GM18526 (cell line): ENCODE measurements at regions not wholly inside any gene's neighbourhood (a gene's known extent, or its start where the extent isn't known, plus 50 kb on each side); places are given as distances from the start of the nearest gene placed in this dataset.

Source experiments
- POLR2A ChIP-seq: IDR thresholded peaks from 3 replicates; pipeline ENCODE4 v1.6.1; 2011; ENCODE audit not compliant: insufficient read length; ENCODE audit errors: extremely low read depth

DNA sequence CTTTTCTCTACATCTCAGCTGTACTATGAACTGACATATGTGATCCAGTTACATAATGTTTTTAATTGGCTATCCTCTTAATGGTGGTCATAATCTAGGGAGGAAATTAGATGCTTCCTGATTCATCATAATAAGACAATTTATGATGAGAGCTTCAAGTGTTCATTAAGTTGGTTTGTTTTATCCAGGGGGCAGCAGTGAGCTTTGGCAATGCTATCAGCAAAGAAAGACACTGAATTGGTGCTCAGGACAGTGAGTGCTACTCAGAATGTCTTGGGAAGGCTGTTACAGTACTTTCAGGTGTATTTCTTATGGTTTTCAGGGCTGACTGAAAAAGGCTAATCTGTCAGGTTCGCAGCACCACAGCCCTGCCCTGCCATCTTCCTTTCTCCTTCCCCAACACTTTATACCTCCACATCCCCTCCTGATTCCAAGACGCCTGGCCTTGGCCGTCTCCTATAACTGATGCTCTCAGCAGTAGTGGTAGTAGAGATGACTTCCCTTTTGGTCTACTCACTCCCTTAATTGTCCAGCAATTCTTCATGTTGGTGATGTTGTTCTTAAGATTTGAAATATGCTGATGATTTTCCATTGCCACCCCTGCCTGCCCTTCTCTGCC, 67.0 kb upstream of the TNFAIP3 start:
- no peak for TF ChIP-seq POLR2A

DNA sequence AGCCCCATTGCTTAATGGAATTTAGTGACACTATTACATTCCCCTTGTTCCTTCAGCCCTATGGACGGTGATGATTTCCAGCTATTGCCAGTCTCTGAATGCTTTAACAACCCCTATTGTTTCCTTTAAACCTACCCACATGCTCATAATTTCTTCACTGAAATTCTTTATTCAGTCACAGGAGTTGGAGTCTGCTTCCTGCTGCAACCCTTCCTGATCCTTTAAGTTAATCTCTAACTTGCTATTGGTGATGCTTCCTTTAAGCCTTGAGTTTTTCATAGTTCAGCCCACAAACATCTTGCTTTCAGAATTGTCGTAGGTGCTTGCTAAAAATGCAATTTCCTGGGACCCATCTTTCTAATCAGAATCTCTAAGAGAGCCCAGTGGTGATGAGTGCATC, 66.3 kb upstream of the TNFAIP3 start:
- TF ChIP-seq POLR2A: no peak

DNA sequence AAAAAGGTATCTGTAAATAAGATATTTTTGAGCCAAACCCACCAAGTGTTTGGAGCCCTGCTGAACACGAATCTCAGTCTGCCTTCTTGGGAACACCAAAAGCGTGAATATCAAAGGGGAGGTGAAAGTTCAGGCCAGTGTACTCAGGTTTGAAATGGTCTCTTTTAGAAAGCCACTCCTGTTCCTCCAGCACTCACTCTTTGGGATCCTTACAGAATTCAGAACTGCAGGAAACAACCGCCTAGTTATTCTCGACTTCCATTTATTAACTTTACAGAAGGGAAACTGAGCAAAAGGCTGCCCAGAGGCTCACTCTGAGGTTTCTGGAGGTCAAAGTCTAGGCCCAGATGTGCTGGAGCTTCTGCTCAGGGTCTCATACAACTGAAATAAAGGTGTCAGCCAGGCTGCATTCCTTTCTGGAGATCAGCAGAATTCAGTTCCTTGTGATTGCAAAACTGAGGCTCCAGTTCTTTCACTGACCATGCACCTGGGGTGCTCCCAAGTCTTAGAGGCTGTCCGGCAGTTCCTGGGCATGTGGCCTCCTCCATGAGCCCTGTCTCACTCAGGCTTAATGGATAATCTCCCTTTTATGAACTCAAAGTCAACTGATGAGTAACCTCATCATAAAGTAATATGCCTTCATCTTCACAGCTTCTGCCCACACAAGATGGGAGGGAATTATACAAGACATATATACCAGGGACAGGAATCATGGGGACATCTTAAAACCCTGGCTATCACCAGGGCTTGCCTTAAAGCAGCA, 65.5 kb upstream of the TNFAIP3 start:
- no peak for TF ChIP-seq POLR2A

DNA sequence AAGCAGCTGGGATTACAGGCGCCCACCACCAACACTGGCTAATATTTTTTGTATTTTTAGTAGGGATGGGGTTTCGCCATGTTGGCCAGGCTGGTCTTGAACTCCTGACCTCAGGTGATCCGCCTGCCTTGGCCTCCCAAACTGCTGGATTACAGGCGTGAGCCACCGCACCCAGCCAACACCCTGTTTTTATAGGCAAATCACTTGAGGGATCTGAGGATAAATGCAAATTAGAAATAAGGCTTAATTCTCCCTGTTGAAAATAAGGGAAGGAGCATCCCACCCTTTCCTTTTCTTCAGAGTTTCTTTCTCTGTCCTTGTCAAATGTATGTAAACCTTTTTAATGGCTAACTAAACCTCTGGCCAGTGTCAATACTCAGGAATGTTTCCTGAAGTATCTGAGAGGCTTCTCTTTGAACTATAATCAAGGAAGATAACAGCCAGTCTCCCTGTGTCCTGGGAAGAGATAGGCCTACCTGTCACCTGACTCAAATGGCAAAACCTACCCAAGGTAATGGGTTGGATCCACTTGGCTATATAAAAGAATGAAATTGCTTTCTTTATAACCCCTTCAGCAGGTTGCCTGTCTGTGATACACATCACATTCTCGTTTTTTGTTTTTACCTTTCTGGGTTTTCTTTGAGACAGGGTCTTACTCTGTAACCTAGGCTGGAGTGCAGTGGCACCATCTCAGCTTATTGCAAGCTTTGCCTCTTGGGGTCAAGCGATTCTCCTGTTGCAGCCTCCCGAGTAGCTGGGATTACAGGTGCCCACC, 64.5 kb upstream of the TNFAIP3 start:
- TF ChIP-seq POLR2A: no peak

DNA sequence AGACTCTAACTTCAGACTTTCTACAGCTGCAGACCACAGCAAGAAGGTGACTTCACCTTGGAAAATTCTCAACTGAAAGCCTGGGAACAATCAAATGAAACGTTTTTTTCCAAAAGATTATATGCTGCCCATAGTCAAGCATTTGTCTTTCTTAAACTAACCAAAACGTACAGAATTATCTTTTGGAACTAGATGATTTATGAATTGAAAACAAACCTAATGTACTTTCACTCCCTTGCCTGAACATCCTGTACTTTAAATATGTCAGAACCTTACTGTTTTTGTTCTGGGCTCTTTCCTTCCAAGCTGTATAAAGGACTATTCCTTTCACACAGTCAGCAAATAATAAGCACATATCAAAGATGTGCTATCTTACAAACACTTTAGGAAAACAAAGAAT, 62.4 kb upstream of the TNFAIP3 start:
- TF ChIP-seq POLR2A: no peak

GRCh38 chr6:137805622-137806021, 61.4 kb upstream of the TNFAIP3 start:
- TF ChIP-seq POLR2A: no peak

- no peak for TF ChIP-seq POLR2A
Observed at GRCh38 chr6:137806914-137807682, 60.0 kb upstream of the TNFAIP3 start.

- TF ChIP-seq POLR2A: no peak
Observed at GRCh38 chr6:137808191-137808590, 58.9 kb upstream of the TNFAIP3 start.

DNA sequence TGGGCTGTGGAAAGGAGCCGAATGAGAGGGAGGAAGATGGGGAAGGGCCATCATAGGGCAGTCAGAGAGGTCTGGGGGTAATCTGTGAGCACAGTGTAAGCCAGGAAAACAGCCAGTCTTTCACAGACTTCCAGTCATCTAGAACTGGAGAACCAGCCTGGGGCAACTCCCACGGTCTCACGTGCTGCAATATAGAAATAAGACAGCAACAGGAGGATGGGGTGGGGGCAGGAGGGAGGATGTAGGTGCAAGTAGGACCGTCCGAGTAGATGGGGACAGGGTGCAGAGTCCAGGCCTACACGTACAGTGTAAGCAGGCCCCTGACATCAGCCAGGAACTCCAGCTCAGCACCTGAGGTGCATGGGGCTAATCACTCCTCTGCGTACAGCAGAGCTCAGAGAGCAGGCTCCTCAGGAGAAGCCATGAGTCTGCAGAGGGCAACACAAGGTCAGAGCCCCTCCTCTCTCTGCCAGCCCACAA, 58.2 kb upstream of the TNFAIP3 start:
- TF ChIP-seq POLR2A: no peak

DNA sequence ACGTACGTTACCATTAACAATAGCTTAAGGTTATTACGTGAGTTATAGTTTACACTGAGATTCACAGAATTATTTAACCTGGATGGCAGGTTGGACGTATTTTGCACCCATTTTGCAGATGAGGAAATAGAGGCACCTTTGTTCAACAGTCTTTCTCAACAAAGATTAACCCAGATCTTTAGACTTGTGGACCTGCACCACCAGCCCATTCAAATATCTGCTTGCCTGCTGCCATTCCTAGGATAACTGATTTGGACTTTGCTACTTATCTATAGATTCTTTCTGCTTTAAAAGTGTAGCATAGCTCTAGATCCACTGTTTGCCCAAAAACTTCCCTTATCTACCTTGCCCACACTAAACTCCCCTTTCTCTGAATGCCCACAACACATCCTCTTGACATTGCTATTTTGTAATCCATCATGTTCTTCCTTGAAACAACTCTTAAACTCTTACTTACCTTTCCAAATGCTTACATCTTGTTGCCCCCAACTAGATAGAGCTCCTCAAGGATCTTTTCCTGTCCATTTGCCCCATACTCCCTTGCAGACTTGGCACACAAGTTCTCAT, 56.4 kb upstream of the TNFAIP3 start:
- TF ChIP-seq POLR2A: no peak

- TF ChIP-seq POLR2A: peak; percentile 73
Observed at GRCh38 chr6:137811121-137811915, 55.7 kb upstream of the TNFAIP3 start.

DNA sequence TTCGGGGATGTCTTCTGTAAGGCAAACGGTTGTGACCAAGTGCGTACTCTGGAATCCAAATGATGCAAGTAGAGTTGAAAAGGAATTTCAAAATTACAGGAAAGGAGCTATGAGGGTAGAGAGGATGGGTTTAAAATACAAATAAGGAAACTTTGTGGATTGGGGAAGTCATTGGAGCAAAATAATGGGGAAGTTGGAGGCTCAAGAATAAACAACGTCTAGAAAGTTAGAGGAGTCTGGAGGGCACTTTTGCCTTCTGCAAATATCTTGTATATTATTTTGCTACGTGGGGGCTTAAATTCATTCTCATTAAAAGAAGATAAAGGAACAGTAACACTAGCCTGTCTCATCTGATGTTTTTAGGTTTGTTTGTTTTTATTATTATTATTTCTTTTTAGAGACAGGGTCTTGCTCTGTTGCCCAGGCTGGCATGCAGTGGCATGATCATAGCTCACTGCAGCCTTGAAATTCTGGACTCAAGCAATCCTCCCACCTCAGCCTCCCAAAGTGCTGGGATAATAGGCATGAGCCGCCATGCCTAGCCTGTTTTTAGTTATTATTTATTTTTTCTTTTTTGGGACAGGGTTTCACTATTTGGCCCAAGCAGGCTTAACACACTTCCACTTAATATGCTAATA, 55.0 kb upstream of the TNFAIP3 start:
- no peak for TF ChIP-seq POLR2A

- no peak for TF ChIP-seq POLR2A
Observed at GRCh38 chr6:137813308-137813970, 53.6 kb upstream of the TNFAIP3 start.
